GM21390 (cell line): ENCODE measurements at regions not wholly inside any gene's neighbourhood (a gene's known extent, or its start where the extent isn't known, plus 50 kb on each side); places are given as distances from the start of the nearest gene placed in this dataset.
"Not testable (repeated sequence)": the region's sequence is repeated elsewhere in the genome, so short reads cannot be mapped to it uniquely, and the experiment has no call there.

Experiments
- ATAC-seq: cut with Tn5 transposase; IDR thresholded peaks from one replicate; pipeline ENCODE4 v1.9.1; 2021; ENCODE audit not compliant: unreplicated experiment

- no peak for ATAC-seq
These were observed 200.6 kb upstream of the CCL2 start for GRCh38 chr17:34054495-34054894.

- ATAC-seq, result no peak
These were observed 199.5 kb upstream of the CCL2 start for GRCh38 chr17:34055606-34056005.

DNA sequence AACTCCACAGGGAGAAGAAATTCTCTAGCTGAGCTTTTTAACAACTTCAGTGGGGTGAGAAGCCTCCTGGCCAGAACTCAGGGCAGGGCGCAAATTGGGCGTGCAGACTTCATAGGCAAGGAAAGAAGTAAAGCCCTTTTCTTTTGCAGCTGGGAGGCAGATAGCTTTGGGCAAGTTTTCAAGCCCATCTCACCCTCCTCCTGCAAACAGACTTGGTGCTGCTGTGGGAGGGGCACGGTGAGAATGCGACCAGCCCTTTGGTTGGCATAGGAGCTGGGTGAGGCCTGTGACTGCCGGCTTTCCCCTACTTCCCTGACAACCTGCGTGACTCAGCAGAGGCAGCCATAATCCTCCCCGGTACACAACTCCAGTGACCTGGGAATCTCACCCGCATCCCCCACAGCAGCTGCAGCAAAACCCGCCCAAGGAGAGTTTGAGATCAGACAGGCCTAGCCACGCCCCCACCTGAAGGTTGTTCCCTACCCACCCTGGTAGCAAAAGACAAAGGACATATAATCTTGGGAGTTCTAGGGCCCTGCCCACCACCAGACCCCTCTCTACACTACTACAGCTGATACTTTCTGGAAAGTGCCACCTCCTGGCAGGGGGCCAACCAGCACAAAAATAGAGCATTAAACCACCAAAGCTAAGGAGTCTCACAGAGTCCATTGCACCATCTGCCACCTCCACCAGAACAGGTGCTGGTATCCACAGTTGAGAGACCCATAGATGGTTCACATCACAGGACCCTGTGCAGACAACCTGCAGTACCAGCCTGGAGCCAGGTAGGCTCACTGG is 195.5 kb upstream of the CCL2 start:
- ATAC-seq, result no peak

DNA sequence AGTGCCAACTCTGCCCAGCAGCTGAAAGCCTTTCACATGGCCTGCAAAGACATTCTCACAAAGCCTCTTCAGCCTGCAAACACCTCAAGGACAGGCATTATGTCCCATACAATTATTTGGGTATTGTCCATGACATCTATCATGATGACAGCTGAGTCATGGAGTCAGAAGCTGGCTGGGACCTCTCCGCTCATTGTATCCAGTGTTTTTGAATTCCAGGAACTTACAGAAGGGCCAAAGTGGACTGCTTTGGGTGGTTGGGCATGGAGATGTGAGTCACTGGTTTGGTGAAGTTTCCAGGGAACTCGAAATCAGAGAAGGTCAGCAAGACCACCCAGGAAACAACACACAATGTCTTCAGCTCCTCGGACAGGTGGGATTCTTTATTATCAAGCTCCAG is 188.6 kb upstream of the CCL2 start:
- no peak for ATAC-seq

DNA sequence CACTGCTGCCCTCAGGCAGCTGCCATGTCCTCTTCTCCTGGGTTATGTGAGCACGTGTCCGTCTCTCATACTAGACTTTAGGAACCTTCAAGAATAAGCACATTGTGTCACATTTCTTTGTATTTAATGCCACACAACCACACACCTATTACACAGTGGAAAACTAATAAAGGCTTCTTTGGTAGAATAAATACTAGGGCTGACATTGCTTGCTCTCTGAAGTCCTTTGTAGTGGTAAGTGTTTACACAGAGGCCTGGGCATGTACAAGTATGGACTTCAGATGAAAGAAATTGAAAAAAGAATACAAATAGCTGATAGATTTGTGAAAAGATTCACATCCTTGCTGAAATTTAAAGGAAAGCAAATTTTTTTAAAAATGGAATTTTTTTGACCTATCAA is 188.1 kb upstream of the CCL2 start:
- ATAC-seq, result no peak

DNA sequence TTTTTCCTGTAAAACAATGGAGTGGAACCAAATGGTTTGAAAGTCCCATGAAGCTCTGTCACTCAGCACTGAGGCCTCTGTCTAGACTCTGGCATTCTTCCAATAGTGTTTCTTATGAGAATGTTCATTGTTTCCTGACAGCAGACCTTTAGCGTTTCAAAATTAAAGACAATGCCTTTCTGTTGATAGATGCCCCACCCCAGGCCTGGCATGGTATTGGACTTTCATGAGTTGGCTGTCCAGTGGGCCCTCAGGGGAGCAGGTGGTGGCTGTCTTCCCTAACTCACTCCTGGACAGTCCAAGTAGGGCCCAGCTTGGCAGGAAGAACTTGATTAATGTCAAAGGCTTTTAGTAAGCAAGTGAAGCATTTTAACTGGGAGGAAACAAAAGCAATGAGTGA is 186.5 kb upstream of the CCL2 start:
- ATAC-seq, result no peak

- no peak for ATAC-seq
These were observed 184.4 kb upstream of the CCL2 start for GRCh38 chr17:34070712-34071111.

GRCh38 chr17:34071886-34072420 is 183.1 kb upstream of the CCL2 start:
- ATAC-seq, result no peak

DNA sequence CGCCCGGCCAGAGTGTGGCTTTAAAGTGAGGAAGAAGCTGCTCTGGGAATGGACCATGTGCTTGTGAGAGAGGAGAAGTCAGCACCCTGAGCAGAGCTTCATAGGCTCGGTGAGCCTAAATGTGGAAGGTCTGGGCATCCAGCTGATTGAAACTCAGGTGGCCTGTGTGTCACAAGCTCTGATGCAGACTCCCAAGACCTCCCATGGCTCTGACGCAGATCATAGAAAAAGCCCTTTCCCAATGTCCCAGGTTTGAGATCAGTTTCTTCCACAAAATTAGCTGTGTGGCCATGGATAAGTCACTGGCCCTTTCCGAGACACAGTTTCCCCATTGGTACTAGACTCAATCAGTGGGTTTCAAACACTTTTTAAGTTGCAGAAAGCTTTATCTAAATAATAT is 180.0 kb upstream of the CCL2 start:
- no peak for ATAC-seq

- no peak for ATAC-seq
These were observed 178.1 kb upstream of the CCL2 start for GRCh38 chr17:34076743-34077631.

GRCh38 chr17:34081269-34081668 is 173.8 kb upstream of the CCL2 start:
- ATAC-seq, result no peak

GRCh38 chr17:34082404-34082803 is 172.7 kb upstream of the CCL2 start:
- no peak for ATAC-seq

- ATAC-seq, result not testable (repeated sequence)
These were observed 166.0 kb upstream of the CCL2 start for GRCh38 chr17:34089042-34089441.

DNA sequence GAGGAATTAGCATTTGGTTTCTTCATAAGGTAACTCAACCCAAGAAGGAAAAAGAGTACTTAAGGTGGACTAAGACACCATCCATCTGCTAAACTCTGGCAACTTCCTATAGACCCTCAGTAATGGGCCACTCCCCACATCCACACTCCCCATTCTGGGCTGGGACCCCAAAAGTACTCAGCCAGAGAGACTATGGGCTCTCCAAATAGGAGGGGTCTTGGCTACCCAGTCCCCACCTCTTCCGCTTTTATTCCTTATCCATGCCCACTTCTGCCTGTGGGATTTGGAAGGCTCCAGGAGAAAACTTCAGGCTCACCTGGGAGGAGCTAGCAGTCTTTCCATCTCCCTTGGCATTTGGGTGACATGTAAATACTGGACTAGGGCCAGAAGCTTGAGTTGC is 164.5 kb upstream of the CCL2 start:
- no peak for ATAC-seq

GRCh38 chr17:34091975-34092374 is 163.1 kb upstream of the CCL2 start:
- ATAC-seq, result no peak

DNA sequence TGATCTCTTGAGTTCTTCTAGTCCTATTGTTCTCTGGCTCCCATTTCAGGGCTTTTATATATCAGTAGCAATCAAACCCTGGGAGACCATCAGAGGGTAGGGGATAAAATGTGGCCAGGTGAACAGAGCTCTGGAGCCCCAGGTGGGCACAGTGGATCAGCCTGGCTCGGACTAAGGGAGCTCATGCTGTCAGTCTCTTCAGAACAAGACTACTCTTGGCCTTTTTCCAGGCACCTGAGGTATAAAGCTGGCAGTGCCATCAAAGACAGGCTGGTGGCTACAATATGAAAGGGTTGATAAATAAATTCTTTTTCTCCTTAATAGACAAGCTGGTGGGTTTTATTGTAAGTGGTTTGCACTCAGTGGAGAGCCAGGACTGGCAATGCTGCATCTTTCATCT is 160.0 kb upstream of the CCL2 start:
- ATAC-seq, result no peak

- no peak for ATAC-seq
These were observed 156.4 kb upstream of the CCL2 start for GRCh38 chr17:34098699-34099098.

DNA sequence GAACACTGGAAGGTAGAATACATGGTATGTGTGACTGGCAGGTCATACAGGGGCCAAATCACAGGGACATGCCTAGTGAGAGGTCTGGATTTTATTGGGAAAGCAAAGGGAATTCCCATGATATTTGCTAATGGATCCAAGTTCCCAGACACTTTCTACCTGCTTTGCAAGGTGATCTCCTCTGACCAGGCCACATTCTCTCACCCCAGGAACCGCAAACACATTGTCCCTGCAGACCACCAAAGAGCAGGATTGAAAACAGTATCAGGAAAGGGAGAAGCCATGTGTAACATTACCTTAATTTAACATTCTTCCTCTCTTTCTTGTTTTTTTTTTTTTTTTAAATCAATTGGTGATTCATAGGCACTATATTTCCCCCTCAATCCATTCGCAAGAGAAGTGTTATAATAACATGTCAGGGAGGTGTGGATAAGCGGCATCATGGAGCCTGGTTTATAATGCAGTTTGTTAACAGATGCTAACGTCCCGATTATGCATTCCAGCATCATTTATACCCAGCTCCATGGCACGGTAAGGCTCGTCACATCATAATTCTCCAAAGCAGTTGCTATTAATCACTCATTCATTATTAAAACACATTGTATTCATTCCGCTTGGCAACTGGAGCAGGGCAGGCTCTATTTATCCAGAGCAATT is 155.1 kb upstream of the CCL2 start:
- ATAC-seq, result no peak

DNA sequence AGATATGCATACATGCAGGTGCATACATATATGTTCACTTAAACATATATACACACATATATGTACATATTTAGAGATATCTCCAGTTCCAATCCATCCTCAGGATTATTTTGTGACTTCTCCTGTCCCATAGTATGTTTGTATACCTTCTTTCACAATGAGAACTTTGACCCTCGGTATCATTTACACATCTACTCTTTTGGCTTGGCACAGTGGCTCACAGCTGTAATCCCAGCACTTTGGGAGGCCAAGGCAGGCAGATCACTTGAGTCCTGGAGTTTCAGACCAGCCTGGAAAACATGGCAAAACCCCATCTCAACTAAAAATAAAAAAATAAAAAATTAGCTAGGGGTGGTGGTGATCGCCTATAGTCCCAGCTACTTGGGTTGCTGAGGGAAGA is 148.1 kb upstream of the CCL2 start:
- ATAC-seq, result no peak

- ATAC-seq, result no peak
These were observed 144.8 kb upstream of the CCL2 start for GRCh38 chr17:34110315-34110714.

GRCh38 chr17:34113089-34113488 is 142.0 kb upstream of the CCL2 start:
- ATAC-seq, result no peak
